Large intestine (tissue), 3 donors: ENCODE measurements at regions not wholly inside any gene's neighbourhood (a gene's known extent, or its start where the extent isn't known, plus 50 kb on each side); places are given as distances from the start of the nearest gene placed in this dataset.
"Not testable (repeated sequence)": the region's sequence is repeated elsewhere in the genome, so short reads cannot be mapped to it uniquely, and the experiment has no call there.

Experiments used
- DNase-seq, 2 donors: peaks; one replicate each; pipeline versions ENCODE4 v3.0.0 to v3.0.0-alpha.2; 2013
- H3K27ac ChIP-seq: one replicate; pipeline ENCODE4 v1.5.1; 2013; ENCODE audit warnings: low read length
- H3K27me3 ChIP-seq: 2 replicates; pipeline ENCODE4 v1.6.1; 2013; ENCODE audit warnings: low read length; ENCODE audit not compliant: control insufficient read depth, insufficient read depth
- H3K36me3 ChIP-seq: 2 replicates; pipeline ENCODE4 v1.6.1; 2013; ENCODE audit warnings: low read length; ENCODE audit not compliant: control insufficient read depth, insufficient read depth
- H3K4me1 ChIP-seq: one replicate; pipeline ENCODE4 v1.6.1; 2013; ENCODE audit warnings: low read length; ENCODE audit not compliant: control insufficient read depth, insufficient read depth
- H3K4me3 ChIP-seq: one replicate; pipeline ENCODE4 v1.5.1; 2013; ENCODE audit warnings: low read length
- H3K9me3 ChIP-seq: one replicate; pipeline ENCODE4 v1.6.1; 2013; ENCODE audit warnings: mild to moderate bottlenecking, low read depth, low read length, moderate library complexity; ENCODE audit not compliant: control insufficient read depth
- WGBS: methylation state at CpG from one replicate; pipeline ENCODE4 v1.1.5; 2013; ENCODE audit warnings: low lambda C conversion rate; ENCODE audit not compliant: insufficient coverage; 5-methylcytosine and 5-hydroxymethylcytosine counted together

- WGBS = 88% methylated on average over 1 of the region's 2 CpGs
- no peaks in the 10 kb centered on the region for H3K27me3 ChIP-seq
- H3K27ac ChIP-seq = no peak overlapping the region
- H3K36me3 ChIP-seq = no peaks in the 10 kb centered on the region
- no peaks in the 10 kb centered on the region for H3K9me3 ChIP-seq
- H3K4me3 ChIP-seq = no peak overlapping the region
- H3K4me1 ChIP-seq = no peaks in the 10 kb centered on the region
- DNase-seq = no peak
These were observed 283.0 kb upstream of the IZUMO3 start for GRCh38 chr9:24828687-24829086.

- Histone ChIP-seq H3K27me3 (no peaks in the 10 kb centered on the region), H3K36me3 (no peaks in the 10 kb centered on the region), H3K27ac (no peak overlapping the region), H3K4me1 (no peaks in the 10 kb centered on the region), H3K9me3 (no peaks in the 10 kb centered on the region), H3K4me3 (no peak overlapping the region)
- DNase-seq = no peak
These were observed 278.9 kb upstream of the IZUMO3 start for GRCh38 chr9:24824607-24825006.

DNA sequence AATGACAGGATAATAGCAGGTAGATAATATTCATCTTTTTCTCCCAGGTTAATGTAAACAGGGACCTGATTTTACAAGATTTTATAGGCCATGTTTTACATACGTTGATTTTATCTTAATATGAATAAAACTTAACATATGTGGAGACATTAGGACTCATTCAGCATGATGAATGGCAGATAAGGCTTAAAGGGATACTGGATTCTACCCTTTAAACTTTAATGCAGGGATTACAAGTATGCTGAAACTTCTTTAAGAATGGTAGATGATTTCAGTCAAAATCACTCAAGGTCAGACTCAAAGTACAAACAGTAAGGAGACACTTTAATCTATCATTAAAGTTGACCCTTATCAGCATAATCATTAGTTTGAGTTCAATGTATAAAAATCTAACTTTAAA is 274.5 kb upstream of the IZUMO3 start:
- Histone ChIP-seq H3K27me3 (no peaks in the 10 kb centered on the region), H3K4me1 (no peaks in the 10 kb centered on the region), H3K36me3 (no peaks in the 10 kb centered on the region), H3K4me3 (no peak overlapping the region), H3K27ac (no peak overlapping the region), H3K9me3 (no peaks in the 10 kb centered on the region)
- no peak for DNase-seq
- WGBS = 17% methylated on average over 1 of the region's 1 CpG

DNA sequence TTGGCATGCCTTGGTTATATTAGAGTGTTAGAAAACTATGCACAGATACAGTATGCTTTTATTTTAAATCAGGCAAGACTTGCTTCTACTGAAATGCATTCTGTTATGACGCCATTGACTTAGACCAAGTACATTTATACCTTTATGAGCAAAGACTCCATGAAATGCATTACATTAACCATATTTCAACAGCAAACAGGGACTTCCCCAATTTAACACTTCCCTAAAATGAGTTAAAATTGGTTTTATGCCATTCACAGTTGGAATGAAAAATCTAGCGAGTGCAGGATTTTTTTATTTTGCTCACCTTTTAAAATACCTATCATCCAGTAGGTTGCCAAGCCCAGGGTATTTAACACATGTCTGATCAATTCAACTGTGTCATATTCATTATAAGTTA is 272.1 kb upstream of the IZUMO3 start:
- Histone ChIP-seq H3K36me3 (no peaks in the 10 kb centered on the region), H3K4me3 (no peak overlapping the region), H3K9me3 (no peaks in the 10 kb centered on the region), H3K4me1 (no peaks in the 10 kb centered on the region), H3K27ac (no peak overlapping the region), H3K27me3 (no peaks in the 10 kb centered on the region)
- DNase-seq = no peak
- WGBS = 100% methylated on average over 1 of the region's 2 CpGs

DNA sequence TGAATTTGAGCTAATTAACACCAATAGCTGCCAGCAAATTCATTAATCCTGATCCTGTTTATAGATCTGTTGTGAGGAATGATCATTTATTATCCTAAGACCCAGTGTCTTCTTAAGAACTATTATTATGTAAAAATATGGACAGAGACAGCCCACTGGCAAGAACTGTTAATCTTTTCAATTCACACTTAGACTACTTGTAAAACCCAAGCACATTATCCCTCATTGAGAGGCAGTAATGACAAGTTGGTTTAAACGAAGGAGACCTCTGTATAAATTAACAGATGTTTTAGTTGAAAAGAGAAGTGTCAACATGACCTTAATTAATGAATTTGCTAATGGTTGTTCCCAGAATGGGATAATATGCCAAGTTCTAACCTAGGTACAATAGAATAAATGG is 270.3 kb upstream of the IZUMO3 start:
- no peaks in the 10 kb centered on the region for H3K4me1 ChIP-seq
- no peak overlapping the region for H3K27ac ChIP-seq
- H3K9me3 ChIP-seq = no peaks in the 10 kb centered on the region
- DNase-seq = no peak
- no CpG with 5 or more reads among the region's 1 CpG for WGBS
- H3K27me3 ChIP-seq = no peaks in the 10 kb centered on the region
- H3K36me3 ChIP-seq = no peaks in the 10 kb centered on the region
- no peak overlapping the region for H3K4me3 ChIP-seq

- H3K27me3 ChIP-seq = no peaks in the 10 kb centered on the region
- no peaks in the 10 kb centered on the region for H3K4me1 ChIP-seq
- no peaks in the 10 kb centered on the region for H3K36me3 ChIP-seq
- H3K27ac ChIP-seq = no peak overlapping the region
- H3K4me3 ChIP-seq = no peak overlapping the region
- no peaks in the 10 kb centered on the region for H3K9me3 ChIP-seq
- WGBS = 100% methylated on average over 2 of the region's 3 CpGs
- no peak for DNase-seq
These were observed 255.6 kb upstream of the IZUMO3 start for GRCh38 chr9:24801344-24801743.

GRCh38 chr9:24793787-24794186 is 248.1 kb upstream of the IZUMO3 start:
- no CpG with 5 or more reads among the region's 2 CpGs for WGBS
- Histone ChIP-seq H3K36me3 (no peaks in the 10 kb centered on the region), H3K27ac (no peak overlapping the region), H3K27me3 (no peaks in the 10 kb centered on the region), H3K4me3 (no peak overlapping the region), H3K9me3 (no peaks in the 10 kb centered on the region), H3K4me1 (no peaks in the 10 kb centered on the region)
- DNase-seq = no peak

- H3K9me3 ChIP-seq = no peaks in the 10 kb centered on the region
- no peaks in the 10 kb centered on the region for H3K4me1 ChIP-seq
- H3K36me3 ChIP-seq = no peaks in the 10 kb centered on the region
- H3K27ac ChIP-seq = no peak overlapping the region
- no peaks in the 10 kb centered on the region for H3K27me3 ChIP-seq
- H3K4me3 ChIP-seq = no peak overlapping the region
- DNase-seq = no peak
These were observed 230.5 kb upstream of the IZUMO3 start for GRCh38 chr9:24776226-24776625.

DNA sequence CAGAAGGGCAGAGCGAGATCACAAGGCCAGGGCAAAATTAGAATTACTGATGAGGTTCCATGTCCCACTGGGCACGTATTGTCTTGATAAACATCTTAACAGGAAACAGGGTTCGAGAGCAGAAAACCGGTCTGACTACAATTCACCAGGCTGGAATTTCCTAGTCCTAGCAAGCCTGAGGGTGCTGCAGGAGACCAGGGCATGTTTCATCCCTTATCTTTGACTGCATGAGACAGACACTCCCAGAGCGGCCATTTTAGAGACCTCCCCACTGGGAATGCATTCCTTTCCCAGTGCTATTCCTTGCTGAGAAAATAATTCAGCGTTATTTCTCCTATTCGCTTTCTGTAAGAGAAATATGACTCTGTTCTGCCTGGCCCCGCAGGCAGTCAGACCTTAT is 228.5 kb upstream of the IZUMO3 start:
- H3K4me3 ChIP-seq, H3K4me1 ChIP-seq, H3K27me3 ChIP-seq, DNase-seq, H3K36me3 ChIP-seq, H3K9me3 ChIP-seq, H3K27ac ChIP-seq: not testable (repeated sequence)
- WGBS = no CpG with 5 or more reads among the region's 8 CpGs

DNA sequence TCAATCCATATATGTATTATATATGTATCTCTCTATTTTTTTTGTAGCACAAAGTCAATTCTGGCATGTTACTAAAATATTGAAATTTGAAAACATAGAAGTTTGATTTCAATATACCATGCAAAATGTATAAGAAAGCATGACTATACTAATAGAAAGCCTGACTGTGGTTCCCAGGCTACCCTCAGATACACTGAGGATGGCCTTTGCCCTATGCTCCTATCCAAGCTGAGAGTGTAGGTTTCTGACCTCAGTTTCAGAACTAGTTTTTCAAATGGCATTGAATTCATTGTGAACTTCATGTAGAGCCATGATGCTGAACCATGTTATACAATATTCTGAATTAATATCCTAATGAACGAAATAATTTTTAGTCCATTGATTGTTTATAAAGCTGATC is 220.4 kb upstream of the IZUMO3 start:
- Histone ChIP-seq H3K4me3 (no peak overlapping the region), H3K27me3 (no peaks in the 10 kb centered on the region), H3K27ac (no peak overlapping the region), H3K36me3 (no peaks in the 10 kb centered on the region), H3K4me1 (no peaks in the 10 kb centered on the region), H3K9me3 (no peaks in the 10 kb centered on the region)
- no CpG with 5 or more reads among the region's 1 CpG for WGBS
- no peak for DNase-seq

DNA sequence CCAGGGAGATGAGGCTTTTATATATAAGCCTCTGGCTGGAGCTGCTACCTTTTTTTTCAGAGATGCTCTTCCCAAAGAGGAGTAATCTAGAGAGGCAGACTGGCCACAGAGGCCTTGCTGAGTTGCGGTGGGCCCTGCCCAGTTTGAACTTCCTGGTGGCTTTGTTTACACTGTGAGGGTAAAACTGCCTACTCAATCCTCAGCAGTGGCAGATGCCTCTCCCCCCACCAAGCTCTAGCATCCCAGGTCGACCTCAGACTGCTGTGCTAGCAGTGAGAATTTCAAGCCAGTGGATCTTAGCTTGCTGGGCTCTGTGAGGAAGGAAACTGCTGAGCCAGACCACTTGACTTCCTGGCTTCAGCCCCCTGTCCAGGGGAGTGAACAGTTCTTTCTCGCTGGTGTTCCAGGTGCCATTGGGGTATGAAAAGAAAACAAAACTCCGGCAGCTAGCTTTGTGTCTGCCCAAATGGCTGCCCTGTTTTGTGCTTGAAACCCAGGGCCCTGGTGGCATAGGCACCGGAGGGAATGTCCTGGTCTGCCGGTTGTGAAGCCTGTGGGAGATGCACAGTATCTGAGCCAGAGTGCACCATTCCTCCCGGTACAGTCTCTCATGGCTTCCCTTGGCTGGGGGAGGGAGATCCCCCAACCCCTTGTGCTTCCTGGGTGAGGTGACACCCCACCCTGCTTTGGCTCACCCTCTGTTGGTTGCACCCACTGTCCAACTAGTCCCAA is 219.5 kb upstream of the IZUMO3 start:
- WGBS = no CpG with 5 or more reads among the region's 7 CpGs

More for the DNA sequence above, 219.5 kb upstream of the IZUMO3 start:
- no peak overlapping the region for H3K27ac ChIP-seq
- no peaks in the 10 kb centered on the region for H3K36me3 ChIP-seq
- no peak for DNase-seq
- H3K4me3 ChIP-seq = no peak overlapping the region
- no peaks in the 10 kb centered on the region for H3K27me3 ChIP-seq
- H3K4me1 ChIP-seq = no peaks in the 10 kb centered on the region
- no peaks in the 10 kb centered on the region for H3K9me3 ChIP-seq
